ENCODE measurements at regions not wholly inside any gene's neighbourhood (a gene's known extent, or its start where the extent isn't known, plus 50 kb on each side); places are given as distances from the start of the nearest gene placed in this dataset.

DNA sequence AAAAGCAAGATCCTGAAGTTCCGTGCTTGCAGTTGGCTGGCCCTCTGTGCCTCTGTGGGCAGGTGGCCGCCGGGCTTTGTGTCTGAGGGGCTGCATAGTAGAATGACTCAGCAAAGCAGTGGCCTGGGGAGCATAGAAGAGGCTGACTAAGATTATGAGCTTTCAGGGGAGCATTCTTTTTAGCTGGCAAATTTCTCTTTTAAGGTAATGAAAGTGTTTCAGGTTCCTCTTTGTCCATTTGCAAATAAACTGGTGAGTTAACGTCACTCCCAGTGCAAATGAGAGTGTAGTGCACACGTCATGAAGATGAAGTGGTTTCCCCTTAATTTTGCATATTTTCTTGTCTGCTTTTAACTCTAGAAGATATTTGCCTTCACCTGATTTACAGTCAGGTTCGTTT, 98.6 kb downstream of the BCL2L11 start:
- DNase-seq (ENCODE audit: low read depth): no peak
- TF ChIP-seq, protein P1, sequence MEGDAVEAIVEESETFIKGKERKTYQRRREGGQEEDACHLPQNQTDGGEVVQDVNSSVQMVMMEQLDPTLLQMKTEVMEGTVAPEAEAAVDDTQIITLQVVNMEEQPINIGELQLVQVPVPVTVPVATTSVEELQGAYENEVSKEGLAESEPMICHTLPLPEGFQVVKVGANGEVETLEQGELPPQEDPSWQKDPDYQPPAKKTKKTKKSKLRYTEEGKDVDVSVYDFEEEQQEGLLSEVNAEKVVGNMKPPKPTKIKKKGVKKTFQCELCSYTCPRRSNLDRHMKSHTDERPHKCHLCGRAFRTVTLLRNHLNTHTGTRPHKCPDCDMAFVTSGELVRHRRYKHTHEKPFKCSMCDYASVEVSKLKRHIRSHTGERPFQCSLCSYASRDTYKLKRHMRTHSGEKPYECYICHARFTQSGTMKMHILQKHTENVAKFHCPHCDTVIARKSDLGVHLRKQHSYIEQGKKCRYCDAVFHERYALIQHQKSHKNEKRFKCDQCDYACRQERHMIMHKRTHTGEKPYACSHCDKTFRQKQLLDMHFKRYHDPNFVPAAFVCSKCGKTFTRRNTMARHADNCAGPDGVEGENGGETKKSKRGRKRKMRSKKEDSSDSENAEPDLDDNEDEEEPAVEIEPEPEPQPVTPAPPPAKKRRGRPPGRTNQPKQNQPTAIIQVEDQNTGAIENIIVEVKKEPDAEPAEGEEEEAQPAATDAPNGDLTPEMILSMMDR (IDR thresholded peaks at IDR 0.05; ENCODE audit: insufficient read depth, low read length, poor library complexity, severe bottlenecking): no peak

DNA sequence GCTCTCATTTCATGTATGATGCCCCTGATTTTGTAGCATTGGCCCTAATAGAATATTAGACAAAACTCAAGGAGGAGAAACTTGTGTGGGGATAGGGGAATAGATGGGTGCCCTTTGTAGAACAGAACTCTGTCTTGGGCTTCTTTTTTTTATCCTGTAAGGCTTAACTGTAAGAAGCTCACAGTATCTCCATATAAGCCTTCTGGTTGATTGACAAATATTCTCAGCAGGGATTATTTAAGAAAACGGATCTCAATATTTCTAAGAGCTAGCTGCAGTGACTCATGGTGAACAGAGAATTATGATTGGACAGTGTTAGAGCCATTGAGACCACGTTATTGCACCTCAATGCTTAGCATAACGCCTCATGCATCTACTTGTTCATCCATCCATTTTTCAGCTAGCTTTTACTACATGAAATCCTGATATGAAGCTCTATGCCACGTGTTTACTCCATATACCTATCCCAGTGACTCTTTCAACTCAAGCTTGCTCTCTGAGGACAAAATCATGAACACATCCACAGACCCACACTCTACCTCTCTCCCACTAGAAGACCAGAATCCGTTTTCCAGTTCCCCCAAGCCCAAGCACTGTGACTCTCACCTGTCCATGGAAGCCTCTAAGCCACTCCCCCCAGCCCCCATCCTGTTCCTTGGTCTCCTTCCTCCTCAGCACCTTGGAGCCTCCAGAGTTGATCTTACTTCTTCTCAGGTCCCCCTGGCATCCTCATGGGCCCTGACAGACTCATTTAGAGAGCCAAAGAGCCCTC, 99.2 kb downstream of the BCL2L11 start:
- DNase-seq (ENCODE audit: low read depth): no peak
- TF ChIP-seq, protein P1 (IDR thresholded peaks at IDR 0.05; ENCODE audit: insufficient read depth, low read length, poor library complexity, severe bottlenecking): no peak
- Histone ChIP-seq H3K4me3 (ENCODE audit: low read depth, low read length) (no peak overlapping the region), H3K27me3 (ENCODE audit: control insufficient read depth, insufficient read depth, low read length) (no peaks in the 10 kb centered on the region), H3K36me3 (ENCODE audit: control insufficient read depth, insufficient read depth, low read length) (no peaks in the 10 kb centered on the region)

More for the DNA sequence above, 98.6 kb downstream of the BCL2L11 start:
- no peaks in the 10 kb centered on the region for H3K36me3 ChIP-seq (ENCODE audit: control insufficient read depth, insufficient read depth, low read length)
- no peaks in the 10 kb centered on the region for H3K27me3 ChIP-seq (ENCODE audit: control insufficient read depth, insufficient read depth, low read length)
- H3K4me3 ChIP-seq (ENCODE audit: low read depth, low read length): no peak overlapping the region

DNA sequence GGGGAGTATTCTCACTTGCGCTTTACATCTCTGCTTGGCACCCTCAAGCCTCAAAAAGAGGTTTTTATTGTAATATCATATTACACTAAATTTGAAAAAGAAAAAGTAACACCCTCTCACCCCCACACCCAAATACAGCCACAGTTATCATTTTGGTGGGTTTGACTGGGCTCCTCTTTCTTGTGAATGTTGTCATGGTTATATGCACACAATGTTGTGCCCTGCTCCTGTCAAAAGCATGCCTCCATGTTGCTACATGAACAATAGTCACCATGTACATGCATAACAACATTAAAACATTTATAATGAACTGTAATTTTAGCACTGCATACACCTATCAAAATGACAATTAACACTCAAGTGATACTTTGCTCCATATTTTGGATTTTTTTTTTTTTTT, 100.2 kb downstream of the BCL2L11 start:
- H3K4me3 ChIP-seq (ENCODE audit: low read depth, low read length): no peak overlapping the region
- TF ChIP-seq, protein P1 (IDR thresholded peaks at IDR 0.05; ENCODE audit: insufficient read depth, low read length, poor library complexity, severe bottlenecking): no peak
- no peaks in the 10 kb centered on the region for H3K36me3 ChIP-seq (ENCODE audit: control insufficient read depth, insufficient read depth, low read length)
- no peak for DNase-seq (ENCODE audit: low read depth)
- H3K27me3 ChIP-seq (ENCODE audit: control insufficient read depth, insufficient read depth, low read length): no peaks in the 10 kb centered on the region

DNA sequence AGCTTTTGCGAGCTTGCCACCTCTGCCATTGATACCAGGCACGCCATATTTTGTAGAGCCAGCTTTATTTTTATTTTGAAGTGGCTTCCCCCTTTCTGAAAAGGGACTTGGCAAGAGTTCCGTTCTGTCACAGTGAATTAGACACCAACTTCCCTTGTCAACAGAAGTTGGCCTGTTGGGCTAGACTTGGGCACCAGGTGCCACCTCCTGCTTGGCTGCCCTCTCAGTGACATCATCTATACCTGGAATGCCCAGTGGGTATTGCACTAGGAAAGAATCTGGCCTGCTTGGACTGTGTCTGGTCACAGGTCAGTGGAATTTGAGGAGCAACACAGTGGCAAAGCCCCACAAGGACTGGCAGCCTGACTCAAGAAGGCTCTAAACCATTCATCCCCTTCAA, 101.0 kb downstream of the BCL2L11 start:
- Histone ChIP-seq H3K4me3 (ENCODE audit: low read depth, low read length) (no peak overlapping the region), H3K36me3 (ENCODE audit: control insufficient read depth, insufficient read depth, low read length) (no peaks in the 10 kb centered on the region), H3K27me3 (ENCODE audit: control insufficient read depth, insufficient read depth, low read length) (no peaks in the 10 kb centered on the region)
- no peak for DNase-seq (ENCODE audit: low read depth)
- TF ChIP-seq, protein P1 (IDR thresholded peaks at IDR 0.05; ENCODE audit: insufficient read depth, low read length, poor library complexity, severe bottlenecking): no peak

DNA sequence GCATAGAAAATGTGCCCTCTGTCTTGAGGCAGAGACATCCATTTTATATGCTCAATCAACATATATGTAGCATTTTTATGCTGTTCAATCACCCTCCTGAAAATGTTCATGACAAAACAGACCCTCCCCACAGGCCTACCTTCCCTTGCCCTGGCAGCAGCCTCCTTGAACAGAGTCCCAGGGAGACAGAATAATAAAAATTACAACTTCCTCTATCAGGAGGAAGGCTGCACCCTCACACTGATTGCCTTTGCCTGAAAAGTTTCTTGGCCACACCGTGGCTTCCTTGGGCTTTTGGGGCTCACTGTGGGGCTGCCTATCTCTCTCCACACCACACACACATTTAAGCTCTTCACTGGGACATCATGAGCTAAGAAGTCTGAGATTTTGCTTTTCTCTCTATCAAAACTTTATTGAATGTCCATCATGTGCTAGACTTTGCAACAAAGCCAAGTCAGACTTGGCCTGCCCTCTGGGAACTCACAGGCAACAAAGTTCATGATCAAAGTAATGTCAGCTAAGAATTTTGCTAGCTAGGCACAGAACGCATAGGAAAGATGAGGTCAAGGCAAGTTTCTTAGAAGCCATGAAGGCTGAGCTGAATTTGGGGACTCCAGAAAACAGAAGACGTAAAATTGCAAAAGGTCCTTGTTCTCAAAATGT, 101.6 kb downstream of the BCL2L11 start:
- H3K4me3 ChIP-seq (ENCODE audit: low read depth, low read length): no peak overlapping the region
- no peaks in the 10 kb centered on the region for H3K27me3 ChIP-seq (ENCODE audit: control insufficient read depth, insufficient read depth, low read length)
- H3K36me3 ChIP-seq (ENCODE audit: control insufficient read depth, insufficient read depth, low read length): no peaks in the 10 kb centered on the region
- DNase-seq (ENCODE audit: low read depth): no peak
- TF ChIP-seq, protein P1 (IDR thresholded peaks at IDR 0.05; ENCODE audit: insufficient read depth, low read length, poor library complexity, severe bottlenecking): no peak

Data from kidney epithelial cell (primary cell).